HG03565 (cell line): ENCODE measurements at regions not wholly inside any gene's neighbourhood (a gene's known extent, or its start where the extent isn't known, plus 50 kb on each side); places are given as distances from the start of the nearest gene placed in this dataset.

ENCODE experiments used
- ATAC-seq: cut with Tn5 transposase; IDR thresholded peaks from one replicate; pipeline ENCODE4 v1.9.1; 2021; ENCODE audit warnings: mild to moderate bottlenecking, moderate library complexity; ENCODE audit not compliant: unreplicated experiment

- no peak for ATAC-seq
Measured at GRCh38 chrX:140848800-140849199, 139.2 kb downstream of the LINC00632 start.

GRCh38 chrX:140860718-140861117, 141.7 kb upstream of the SPANXB1 start:
- ATAC-seq: no peak

GRCh38 chrX:140866446-140866845, 135.9 kb upstream of the SPANXB1 start:
- ATAC-seq: no peak

GRCh38 chrX:140912606-140913005, 89.8 kb upstream of the SPANXB1 start:
- no peak for ATAC-seq

GRCh38 chrX:140913802-140914501, 88.4 kb upstream of the SPANXB1 start:
- ATAC-seq: no peak

GRCh38 chrX:140916872-140917271, 85.5 kb upstream of the SPANXB1 start:
- no peak for ATAC-seq

GRCh38 chrX:140917354-140918115, 84.9 kb upstream of the SPANXB1 start:
- peak; percentile 66 for ATAC-seq

GRCh38 chrX:140918398-140919038, 83.9 kb upstream of the SPANXB1 start:
- ATAC-seq: peak; percentile 61

- no peak for ATAC-seq
Measured at GRCh38 chrX:140920416-140920815, 82.0 kb upstream of the SPANXB1 start.

GRCh38 chrX:140923118-140923517, 79.3 kb upstream of the SPANXB1 start:
- no peak for ATAC-seq

GRCh38 chrX:140928739-140929138, 73.7 kb upstream of the SPANXB1 start:
- no peak for ATAC-seq

- ATAC-seq: no peak
Measured at GRCh38 chrX:140933016-140933415, 69.4 kb upstream of the SPANXB1 start.

GRCh38 chrX:140933874-140934655, 68.3 kb upstream of the SPANXB1 start:
- ATAC-seq: no peak

- ATAC-seq: no peak
Measured at GRCh38 chrX:140943513-140943912, 58.9 kb upstream of the SPANXB1 start.

GRCh38 chrX:140944710-140945109, 57.7 kb upstream of the SPANXB1 start:
- no peak for ATAC-seq

- no peak for ATAC-seq
Measured at GRCh38 chrX:140948827-140949226, 53.6 kb upstream of the SPANXB1 start.

- no peak for ATAC-seq
Measured at GRCh38 chrX:140949233-140949632, 53.2 kb upstream of the SPANXB1 start.
